NOMO-1 (cell line): ENCODE measurements at regions not wholly inside any gene's neighbourhood (a gene's known extent, or its start where the extent isn't known, plus 50 kb on each side); places are given as distances from the start of the nearest gene placed in this dataset.
"Not testable (repeated sequence)": the region's sequence is repeated elsewhere in the genome, so short reads cannot be mapped to it uniquely, and the experiment has no call there.

Source experiments
- DNase-seq, 2 experiments: peaks; one replicate each; lab custom pipeline; 2025; ENCODE audit not compliant: unreplicated experiment in 2 of 2; lab: John Stamatoyannopoulos, UW

DNA sequence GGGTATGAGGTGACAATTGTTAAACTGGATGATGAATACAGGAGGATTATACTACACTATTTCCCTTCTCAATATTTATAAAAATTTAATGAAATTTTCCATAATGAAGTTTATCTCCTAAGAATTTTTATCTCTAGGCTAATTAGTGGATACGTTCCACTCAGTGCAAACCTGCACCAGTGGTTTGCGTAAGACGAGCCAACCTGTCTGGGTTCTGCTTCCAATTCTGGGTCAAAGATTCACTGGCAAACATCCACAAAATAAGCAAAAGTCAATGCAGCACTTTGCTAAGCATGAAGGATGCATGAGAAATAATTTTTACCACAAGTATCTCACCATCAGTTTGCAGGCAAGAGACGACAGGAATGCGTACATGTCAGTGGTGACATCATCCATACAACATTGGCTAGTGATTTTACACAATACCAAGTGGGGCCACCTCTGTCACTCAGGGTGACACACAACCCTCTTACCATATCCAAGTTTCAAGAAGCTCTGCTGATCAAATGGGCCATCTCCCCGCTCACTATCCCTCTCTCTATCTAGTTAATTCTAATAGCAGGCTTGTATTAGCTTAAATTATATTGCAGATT is 51.7 kb downstream of the FAM50B start:
- no peak for DNase-seq

DNA sequence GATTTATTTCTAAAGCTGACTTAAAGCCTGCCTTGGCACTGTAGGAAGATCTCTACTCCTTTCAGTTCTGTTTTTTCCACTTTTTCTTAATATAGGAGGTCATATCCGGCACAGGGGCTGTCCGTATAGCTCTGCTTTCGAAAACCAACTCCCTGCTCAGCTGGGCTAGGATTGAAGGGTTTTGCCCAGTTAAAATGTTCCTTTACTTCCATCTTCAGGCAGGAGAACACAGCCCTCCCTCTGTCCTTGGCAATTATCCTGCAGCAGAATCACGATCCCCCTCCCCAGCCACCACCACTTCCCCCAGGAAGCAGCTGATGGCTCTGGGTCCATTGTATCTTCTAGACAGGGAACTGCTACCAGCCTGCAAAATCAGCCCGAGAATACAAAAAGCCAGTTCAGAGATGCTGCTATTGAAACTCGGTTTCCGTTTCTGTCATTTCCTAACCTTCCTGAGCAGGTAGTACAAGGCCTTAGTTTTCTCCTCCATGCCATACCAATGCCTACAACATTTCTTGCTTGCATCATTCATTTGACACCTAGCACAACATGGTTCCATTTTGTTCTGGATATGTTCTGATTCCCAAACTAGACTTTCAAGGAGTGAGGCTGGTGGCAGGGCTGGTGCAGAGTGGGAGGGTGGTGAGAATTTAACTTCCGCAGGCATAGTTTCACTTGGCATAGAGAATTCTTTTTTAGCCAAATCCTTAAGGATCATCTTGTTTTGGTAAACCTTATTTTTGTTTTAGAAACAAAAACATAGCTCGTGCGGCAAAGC is 53.9 kb downstream of the FAM50B start:
- peak; percentile 4 to 45 for DNase-seq

DNA sequence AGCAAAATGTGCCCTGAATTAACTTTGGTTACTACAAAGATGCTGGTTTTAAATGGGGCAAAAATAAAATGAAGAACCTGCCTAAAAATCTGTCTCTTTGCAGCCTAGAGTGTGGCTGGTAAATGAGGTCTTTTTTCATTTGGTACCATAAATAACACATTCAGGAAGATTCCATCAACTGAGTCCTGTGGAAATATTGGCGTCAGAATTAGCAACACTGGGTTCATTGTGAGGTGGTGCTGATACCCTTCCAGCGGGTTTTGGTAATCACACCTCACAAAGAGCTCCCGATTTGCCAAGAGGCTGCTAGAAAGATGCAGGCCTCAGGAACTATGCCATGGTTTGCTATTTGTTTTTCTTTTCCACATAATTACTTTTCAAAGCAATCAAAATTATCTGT is 55.3 kb downstream of the FAM50B start:
- no peak for DNase-seq

DNA sequence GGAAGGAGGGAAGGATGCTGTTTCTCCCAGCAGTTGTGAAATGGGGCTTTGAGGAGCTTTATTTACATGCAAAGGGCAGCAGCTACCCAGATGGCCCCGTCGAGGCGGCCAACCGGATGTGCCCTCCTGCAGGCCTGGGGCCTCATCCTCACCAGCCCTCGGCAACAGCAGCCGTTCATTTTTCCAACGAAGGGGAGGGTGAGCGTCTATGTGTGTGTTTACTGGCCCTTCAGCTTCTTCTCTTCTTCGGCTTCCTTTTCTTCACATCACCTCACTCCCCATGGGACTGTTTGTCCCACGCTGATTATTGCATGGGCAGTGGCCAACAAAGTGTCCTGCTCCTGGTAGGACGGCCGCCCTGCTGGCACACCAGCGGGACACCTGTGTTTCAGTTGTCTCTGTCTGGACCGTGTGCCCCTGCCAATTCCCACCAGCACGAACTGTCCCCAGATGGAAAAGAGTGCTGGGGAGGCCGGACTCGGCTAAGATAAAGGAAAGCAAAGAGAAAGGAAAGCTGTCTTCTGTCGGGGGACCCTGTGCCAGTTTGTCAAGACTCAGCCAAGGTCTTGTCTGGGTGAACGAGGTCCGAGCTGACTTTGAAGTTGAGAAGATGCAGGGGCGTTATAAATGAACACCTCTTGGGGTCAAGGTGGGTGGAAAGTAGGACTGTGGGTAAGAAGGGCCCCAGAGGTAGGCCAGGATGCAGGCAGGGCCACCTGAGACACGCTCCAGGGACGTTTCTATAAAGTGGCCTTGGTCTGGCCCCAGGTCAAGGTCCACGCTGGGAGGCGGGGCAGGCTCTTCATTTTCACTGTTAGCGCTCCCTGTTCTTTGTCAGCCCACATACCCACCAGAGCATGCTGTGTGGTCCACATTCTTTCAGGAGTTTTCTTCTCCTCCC is 57.0 kb downstream of the FAM50B start:
- DNase-seq = no peak

DNA sequence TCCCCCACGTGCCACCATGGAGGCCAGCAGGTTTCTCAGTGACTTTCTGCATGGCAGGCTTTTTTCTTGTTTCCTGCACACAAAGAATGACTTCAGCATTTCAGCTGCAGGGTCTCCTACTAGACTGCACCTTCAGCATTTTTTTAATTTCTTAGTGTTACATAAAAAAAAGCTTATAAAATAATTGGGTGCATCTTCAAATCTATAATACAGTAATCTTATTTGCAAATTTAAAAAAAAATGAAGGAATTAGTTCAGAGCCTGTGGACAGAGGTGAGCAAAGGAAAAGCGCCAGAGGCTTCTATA is 57.6 kb downstream of the FAM50B start:
- no peak for DNase-seq

DNA sequence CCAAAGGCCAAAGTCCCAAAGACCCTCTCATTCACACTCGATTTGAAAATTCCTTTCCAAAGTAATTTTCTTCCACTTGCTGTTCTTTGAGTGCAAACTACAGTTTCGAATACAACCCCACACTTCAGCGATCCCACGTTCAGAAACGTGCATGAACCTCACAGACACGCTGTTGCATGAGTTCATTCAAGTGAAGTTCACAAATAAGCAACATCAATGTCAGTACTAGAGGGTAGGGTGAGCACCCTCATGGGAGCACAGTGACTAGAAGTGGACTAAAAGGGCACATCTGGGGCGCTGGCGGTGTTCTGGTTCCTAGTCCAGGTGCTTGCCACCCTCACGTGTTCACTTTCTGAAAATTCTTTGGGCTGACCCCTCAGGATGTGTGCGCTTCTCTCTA is 59.0 kb downstream of the FAM50B start:
- DNase-seq = no peak

DNA sequence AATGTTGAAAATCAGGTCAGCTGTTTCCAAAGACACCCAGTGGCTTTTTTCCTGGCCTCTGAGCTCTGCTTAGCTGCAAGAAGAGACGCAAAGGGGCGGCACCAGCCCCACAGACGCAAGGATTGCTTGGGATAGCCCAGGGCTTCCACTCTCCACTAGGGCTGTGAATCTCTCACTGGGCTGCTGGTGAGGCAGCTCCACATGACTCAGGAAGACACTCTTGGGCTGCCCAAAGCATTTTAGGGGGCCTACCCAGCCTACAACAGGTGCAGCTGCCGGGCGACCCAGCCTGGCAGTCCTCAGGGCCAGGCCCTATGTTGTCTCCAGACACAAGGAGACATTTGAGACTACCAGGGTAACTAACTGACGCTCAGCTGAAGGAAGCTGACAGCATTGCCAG is 59.8 kb downstream of the FAM50B start:
- no peak for DNase-seq

DNA sequence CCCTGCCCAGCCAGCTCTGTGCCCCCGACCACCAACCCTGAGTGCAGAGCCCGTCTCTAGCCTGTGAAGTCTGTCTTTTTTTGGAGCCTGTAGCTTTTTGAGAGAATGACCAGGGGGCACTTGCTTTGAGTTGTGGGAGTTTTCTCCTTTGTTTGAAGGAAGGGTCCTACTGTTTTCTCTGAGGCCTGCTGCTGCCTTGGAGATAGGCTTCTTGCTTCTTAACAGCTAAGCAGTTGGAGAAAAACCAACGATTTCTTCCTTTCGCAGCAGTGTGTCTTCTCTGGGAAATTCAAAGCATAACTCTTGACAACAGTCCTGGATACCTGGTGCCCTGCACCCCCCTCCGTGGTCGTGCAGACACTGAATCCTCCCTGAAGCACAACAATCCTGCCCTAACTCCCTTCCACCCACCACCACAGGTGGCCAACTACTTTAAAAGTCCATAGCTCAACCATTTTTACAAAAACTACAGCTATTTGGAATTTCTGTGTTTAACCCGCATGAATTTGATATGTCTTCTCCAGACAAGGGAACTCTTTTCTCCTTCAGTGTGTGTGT is 61.0 kb downstream of the FAM50B start:
- no peak for DNase-seq

DNA sequence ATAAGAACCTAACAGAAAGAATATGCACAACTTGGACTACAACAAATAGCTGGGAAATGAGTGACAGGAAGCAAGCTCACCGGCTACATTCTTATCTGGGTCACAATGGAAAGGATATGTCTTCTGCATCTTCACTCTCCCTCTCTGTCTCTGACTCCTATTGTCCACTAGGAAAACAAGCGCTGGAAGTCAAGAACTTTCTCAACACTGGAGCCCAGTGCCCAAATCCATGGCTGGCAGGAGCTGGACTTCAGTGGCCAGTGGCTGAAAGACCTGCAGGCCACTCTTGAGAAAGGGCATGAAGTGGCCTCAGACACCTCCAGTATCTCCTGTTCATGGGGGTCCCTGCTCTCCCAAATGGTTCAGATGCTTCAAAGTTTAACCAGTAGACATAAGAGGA is 62.0 kb downstream of the FAM50B start:
- no peak for DNase-seq

DNA sequence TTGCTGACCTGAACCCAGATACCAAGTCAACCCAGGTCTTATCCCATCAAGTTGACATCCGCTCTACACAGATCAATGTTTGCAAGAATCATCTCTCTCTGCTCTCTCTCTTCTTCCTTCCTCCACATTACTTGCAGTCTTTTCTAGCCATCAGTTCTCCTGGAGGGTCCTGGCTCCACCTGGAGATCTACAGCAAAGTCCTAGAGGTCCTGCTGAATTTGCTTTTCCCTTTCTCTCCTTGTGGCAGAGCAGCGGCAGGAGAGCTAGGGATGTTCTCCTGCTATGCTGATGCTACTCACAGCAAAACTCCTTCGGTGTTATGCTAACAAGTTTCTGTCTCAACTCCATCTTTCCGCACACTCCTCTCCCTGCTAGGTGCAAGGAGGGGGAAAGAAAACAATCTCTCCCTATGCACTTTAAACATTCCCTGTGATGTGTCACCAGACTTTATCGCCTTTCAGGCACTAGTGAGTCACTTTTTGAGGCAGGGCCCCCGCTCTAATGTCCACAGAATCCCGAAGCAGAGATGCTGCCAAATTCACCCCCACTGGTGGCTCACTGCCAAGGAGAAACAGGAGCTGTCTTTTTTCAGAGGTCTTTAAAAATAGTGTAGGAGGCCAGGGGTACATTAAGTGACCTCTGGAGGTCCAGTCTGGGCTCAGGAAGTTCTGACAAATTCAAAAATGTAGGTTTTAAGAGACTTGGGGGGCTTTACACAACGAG is 62.6 kb downstream of the FAM50B start:
- no peak for DNase-seq

DNA sequence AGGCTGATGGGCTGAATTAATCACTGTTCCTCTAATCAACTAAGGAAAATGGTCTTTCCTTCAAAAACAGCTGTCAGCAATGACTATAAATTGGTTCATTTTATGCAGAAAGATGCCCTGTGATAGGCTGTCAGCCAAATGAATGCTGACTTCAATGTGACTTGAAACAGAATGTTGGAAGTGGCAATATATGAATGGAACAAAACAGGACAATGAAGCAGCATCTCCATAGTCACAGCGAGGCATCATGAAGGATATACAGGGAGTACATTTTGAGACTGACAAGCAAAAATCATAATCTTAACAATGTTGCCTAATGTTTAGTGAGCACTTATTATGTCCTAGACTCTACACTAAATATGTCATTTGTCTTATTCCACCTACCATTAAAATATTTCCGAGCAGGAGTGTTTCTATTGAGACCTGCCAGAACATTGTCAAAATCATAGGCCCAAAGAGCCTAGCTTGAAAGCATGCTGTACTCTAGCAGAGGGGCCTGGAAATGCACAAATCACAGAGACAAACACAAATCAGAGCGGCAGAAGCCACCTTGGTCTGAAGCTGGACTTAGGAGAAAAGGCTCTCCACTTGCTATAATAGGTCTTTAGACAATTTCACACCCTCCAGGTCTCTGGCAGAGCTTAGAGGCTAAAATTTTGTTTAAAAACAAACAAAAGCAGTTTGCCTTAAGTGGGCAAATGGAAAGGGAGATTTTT is 63.3 kb downstream of the FAM50B start:
- no peak for DNase-seq

DNA sequence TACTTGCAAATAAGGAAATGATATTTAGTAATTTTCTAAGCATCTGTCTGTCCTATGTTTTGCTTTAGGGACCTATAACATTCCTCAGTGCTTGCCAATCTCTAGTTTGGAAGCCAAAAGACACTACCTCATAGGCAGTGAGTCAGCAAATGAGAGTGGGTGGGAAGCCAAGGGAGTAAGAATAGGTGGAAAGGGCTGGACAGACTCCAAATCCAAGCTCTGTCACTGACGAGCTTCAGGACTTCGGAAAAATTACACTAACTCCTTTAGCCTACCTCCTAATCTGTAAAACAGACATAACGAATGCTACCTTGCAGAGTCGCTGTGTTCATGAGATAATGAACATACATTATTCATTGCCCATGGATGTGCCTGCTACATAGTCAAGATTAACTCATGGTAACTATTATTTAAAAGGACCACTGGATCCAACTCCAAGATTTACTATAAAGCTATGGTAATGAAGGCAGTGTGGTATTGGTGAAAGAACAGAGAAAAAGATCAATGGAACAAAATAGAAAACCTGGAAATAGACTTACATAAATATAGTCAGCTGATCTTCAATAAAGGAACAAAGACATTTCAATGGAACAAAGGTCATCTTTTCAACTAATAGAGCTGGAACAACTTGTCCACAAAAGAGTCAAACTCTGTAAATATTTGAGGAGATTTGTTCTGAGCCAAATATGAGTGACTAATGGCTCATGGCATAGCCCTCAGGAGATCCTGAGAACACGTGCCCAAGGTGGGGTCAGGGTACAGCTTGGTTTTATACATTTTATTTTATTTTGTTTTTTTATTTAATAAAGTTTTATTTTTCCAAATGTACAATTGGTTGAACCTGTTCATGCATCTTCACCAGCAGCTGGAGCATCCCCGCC is 64.1 kb downstream of the FAM50B start:
- DNase-seq = no peak

DNA sequence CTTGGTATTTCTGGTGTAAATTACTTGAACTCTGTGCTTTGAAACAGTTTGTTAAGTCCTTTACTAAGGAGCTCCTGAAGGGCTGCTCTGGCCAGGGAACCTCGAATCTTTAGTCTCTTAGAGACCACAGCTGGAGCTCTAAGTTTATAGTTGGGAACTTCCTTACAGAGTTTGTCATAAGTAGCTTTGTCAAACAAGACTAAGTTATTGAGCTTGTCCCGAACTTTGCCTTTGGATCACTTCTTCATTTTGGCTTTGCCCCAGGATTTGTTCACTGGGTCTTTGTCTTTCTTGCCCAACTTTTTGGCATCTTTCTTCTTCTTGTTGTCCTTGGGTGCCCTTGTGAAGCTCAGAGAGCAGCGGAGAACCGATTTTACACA is 64.8 kb downstream of the FAM50B start:
- DNase-seq = no peak

DNA sequence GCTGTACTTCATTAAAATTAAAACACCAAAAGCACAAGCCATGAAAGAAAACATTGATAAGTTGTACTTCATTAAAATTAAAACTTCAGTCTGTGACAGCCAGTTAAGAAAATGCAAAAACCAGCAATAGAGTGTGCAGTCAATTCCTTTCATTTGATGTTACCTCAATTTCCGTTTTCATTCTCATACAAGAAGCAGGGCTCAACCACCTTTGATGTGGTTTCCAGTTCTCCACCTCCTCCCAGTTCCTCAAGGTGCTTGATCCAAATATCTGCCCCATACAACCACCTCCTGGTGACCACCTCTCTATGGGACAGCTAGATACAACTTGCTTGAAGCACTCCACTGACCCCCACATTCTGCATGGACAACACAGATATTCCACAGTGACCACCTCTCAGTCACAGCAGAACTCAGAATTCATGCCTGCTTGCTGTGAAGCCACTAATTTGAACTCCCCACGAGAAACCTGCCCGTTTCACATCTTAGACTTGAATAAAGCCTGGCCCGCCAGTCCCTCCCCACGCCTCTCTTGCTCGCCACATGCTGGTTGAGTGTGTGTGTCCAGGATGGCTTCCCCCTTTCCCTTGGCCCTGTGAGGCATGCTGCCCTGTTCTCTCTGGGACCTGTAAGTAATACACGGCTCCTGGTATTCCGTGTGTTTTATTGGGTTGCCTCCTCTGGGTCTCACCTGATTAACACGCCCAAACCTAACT is 66.1 kb downstream of the FAM50B start:
- no peak for DNase-seq

DNA sequence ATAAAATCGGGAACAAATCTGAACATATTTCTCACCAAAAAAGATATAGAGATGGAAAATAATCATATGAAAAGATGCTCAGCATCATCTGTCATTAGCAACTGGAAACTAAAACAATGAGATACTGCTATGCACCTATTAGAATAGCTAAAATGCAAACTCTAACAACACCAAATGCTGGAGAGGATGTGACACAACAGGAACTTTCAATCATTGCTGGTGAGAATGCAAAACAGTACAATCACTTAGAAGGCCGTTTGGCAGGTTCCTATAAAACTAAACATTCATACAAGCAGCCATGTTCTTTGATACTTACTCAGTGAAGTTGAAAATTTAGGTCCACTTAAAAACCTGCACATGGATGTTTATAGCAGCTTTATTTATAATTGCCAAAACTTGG is 67.0 kb downstream of the FAM50B start:
- DNase-seq = no peak

DNA sequence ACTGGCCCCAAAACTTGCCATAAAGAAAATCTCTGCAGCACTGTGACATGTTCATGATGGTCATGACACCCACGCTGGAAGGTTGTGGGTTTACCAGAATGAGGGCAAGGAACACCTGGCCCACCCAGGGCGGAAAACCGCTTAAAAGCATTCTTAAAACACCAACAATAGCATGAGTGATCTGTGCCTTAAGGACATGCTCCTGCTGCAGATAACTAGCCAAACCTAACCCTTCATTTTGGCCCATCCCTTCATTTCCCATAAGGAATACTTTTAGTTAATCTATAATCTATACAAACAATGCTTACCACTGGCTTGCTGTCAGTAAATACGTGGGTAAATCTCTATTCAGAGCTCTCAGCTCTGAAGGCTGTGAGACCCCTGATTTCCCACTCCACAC is 67.6 kb downstream of the FAM50B start:
- not testable (repeated sequence) for DNase-seq

DNA sequence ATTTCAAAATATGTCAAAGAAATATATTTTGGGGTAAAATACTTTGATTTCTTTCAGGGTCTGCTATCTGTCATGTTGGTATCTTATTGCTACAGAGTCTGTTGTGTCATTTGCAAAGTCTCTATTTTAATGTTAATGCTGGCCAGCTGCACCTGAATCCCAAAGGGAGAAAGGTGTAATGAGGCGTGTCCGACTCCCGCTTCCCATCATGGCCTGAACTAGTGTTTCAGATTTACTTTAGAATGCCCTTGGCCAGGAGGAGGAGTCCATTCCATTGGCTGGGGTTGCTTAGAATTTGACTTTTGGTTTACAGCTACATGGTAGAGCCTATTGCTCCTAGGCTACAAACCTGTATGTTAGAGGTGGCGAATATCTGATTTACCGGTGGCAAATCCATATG is 69.3 kb downstream of the FAM50B start:
- DNase-seq = no peak

DNA sequence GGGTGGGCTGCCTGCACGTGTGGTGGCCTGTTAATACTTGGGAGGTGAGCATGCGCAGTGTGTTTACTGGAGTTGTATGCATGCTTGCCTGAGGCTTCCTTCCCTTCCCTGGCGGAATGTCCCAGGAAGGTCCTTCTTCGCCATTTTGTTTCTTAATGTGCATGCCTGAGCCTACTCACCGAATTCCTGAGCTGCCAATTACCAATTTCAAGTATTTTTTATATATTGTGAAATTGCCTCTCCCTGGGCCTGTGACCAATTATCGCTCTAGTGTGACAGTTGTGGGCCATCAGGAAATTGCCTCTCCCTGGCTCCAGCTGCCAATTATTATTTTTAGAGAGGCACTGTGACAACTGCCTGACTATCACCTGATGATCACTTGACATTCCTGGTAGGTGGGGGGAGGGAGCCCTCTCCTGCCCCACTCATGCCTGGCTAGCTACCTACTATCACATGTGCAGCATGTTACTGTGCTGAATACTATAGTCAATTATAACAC is 70.0 kb downstream of the FAM50B start:
- DNase-seq = no peak

DNA sequence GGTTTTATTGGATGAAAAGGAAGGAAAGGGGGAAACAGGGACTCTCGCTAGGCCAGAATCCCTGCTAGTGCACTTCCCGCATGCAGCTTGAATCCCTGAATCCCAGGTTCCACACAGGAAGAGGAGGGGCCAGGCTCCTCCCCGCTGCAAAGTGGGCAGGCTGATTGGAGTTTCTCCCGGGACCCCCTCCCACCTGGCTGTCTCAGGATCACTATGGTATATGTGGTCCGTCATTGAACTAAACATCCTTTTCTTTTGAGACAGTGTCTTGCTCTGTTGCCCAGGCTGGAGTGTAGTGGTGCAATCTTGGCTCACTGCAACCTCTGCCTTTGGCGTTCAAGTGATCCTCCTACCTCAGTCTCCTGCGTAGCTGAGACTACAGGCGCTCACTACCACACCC is 70.7 kb downstream of the FAM50B start:
- no peak for DNase-seq
